GM19099 (cell line): ENCODE measurements at regions not wholly inside any gene's neighbourhood (a gene's known extent, or its start where the extent isn't known, plus 50 kb on each side); places are given as distances from the start of the nearest gene placed in this dataset.

Source experiments
- POLR2A ChIP-seq: IDR thresholded peaks from 3 replicates; pipeline ENCODE4 v1.6.1; 2011; ENCODE audit warnings: low read depth; ENCODE audit not compliant: insufficient read length; ENCODE audit errors: extremely low read depth

DNA sequence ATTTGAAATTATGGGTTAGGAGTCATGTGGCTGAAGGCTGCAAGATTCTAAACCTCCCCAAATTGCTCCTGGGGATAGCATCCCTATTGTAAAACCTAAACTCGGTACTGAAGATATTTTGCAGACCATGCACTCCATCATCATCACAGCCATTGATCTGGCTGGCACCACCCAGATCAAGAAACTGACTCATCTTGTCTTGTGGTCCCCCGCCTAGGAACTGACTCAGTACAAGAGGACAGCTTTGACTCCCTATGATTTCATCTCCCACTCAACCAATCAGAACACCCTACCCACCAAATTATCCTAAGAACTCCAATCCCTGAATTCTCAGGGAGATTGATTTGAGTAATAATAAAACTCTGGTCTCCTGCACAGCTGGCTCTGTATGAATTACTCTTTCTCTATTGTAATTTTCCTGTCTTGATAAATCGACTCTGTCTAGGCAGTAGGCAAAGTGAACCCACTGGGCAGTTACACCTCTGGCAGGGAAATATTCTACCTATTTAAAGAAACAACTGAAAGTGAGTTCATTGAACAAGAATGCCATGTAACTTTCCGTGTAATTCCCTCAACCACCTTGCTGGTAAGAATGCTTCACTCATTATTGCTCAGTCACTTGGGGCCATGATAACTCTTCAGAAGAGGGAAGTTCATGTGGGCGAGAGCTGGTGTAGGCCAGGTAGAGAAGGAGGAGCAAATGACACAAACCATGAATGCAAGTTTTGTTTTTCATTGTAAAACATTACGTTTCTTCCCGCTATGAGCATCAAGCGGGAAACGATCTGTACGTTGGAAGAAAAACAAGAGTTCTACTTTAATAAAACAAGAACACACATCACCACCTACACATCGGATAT is 602.9 kb upstream of the ARID1B start:
- no peak for TF ChIP-seq POLR2A

DNA sequence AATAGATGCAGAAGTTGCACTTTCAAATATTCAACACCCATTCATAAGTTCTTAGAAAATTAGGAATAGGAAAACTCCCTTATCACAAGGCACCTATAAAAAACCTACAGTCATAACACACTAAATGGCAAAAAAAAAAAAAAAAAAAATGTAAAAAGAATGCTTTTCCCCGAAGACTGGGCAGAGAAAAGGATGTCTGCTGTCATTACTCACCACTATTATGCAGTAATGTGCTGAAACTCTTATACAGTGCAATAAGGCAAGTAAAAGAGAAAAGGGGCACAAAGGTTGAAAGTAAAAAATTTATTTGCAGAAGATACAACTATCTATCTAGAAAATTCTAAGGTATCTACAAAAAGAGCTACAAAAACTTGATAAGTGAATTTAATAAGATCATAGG is 607.8 kb upstream of the ARID1B start:
- TF ChIP-seq POLR2A, result no peak

DNA sequence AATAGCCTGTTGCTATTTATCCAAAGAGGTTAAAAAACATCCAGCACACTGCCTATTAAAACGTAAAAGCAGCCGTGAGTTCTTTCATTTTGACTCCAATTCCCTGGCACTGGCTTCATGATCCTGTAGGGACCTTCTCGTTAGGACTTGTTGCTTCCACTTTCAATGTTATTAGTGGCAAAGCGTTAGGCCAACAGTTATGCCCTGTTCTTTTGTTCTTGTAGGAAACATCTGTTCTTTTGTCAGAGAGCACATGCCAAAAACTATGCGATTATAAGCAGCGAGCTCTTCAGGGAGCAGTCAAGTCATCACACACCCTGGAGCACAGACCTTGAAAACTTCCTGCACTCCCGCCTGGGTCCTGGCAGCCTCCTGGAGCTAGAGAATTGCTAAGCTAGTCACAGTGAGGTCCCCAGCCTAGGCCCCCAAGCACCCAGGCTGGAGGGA is 609.5 kb upstream of the ARID1B start:
- no peak for TF ChIP-seq POLR2A

DNA sequence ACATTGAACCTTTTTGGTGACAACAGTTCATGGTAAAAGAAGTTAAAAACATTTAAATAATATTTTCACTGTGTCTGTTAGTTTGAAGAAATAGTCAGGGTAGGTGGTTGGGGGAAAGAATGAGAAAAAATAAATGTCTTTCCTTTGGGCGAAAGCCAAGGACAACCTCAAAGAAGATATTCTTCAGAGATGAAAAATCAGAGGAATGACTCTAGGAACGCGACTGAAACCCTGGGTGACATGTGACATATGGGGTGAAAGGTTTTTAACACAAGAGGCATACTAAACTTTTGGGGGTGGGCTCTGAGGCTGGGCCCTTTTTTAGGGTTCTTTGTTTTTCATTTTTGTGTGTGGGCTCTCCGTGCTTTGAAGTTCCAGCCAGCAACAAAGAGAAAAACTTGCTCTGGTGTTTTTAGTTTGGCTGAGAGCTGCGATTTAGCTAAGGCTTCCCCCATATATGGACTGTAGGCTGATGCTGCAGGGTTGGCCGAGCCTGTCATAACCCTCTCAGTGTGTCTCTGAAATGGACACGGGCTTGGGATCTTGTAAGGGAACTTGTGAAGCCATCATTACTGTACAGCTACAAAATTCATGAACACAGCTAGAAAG is 610.1 kb upstream of the ARID1B start:
- no peak for TF ChIP-seq POLR2A

DNA sequence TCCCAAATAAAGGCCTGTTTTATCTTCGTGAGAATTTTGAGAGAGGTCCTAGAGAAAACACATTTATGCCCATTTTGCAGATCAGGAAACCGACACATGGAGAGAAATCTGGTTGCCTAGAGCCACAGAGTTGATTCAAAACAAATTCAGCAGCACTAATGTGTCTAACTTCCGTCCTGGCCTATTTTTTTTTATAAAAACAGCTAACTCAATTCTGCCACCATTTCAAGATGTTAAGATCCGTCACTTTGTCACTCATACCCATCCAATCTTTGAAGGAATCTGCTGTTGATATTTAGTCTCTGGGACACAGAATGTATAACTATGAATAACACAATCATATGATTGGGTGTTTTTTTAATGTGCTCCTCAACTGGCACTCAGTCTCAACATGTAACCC is 611.1 kb upstream of the ARID1B start:
- no peak for TF ChIP-seq POLR2A

DNA sequence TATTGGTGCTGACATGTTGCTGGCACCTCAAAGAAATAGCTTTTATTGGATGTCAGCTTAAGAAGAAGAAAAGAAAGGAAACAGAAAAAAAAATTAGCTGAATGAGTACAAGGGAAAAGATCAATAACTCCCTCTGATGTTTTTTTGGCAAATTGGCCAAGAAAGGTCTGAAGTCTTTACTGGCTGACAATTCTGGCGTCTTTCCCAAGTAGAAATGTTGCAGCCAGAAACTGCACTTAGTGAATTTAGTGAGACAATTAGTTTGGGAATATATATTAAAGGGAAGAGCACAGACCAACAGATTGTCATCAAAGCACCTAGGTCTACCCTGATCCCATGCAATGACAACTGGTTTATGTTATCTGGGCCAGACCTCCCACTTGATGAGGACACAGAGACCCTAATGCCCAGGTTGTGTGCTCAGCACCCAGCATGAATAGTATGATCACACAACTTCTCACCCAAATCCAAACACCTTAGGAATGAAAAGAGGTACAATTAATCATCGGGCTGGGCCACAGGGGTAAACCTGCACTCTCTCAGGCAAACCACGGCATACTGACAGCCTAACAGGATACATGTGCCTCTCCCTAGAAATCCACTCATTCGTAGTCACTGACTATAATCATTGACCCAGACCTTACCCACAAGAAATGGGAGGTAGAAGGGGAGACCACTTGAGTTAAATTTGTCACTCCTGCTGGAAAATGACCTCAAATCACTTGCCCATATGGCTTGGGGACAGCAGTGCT is 612.3 kb upstream of the ARID1B start:
- TF ChIP-seq POLR2A, result no peak

DNA sequence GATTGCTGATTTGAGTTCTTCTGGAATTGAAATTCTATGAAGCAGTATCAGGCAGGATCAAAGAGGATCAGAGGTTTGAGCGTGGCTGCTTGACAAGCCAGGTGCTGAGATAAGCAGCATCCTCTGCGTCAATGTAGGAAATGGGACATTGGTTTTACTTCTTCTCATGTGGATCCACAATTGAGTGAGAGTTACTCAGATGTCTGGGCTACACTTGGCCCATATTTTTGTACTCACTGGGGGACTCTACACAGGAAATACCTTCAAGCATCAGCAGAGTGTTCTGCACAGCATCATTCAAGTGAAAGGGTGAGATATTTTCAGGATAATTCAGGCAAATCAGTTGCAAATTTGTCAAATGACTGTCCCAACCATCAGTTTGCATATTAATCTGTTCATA is 613.9 kb upstream of the ARID1B start:
- TF ChIP-seq POLR2A, result no peak

DNA sequence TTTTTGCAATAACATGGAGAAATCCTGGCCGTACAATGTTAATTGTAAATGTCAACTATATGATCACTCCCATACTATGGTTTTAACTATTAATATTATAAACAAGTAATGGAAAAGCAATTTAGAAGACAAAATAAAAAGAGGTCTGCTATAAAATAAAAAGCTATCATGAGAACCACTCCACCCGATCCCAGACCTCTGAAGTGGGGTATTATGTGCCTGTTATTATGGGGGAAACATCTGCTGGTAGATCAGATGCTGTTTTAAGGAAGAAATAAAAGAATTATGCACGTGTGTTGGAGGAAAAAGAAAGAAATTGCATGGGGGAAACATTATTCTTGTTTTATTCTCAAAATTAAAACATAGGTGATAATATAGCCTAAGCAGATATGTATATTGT is 615.7 kb upstream of the ARID1B start:
- no peak for TF ChIP-seq POLR2A

DNA sequence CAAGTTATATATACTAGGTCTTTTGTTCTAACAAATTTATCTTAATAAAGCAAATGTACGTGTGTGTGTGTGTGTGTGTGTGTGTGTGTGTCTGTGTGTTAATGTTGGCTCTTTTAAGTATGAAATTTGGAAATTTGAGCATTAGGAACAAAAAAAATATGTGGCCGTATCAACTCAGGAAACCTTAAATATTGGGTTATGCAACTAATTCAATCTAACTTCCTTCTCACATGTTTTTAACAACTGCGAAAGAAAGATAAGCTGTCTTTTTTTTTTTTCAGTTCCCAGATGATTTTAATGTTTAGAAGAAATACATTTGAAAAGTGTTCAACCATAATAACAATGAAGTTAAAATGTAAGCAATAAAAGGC is 616.4 kb upstream of the ARID1B start:
- no peak for TF ChIP-seq POLR2A

DNA sequence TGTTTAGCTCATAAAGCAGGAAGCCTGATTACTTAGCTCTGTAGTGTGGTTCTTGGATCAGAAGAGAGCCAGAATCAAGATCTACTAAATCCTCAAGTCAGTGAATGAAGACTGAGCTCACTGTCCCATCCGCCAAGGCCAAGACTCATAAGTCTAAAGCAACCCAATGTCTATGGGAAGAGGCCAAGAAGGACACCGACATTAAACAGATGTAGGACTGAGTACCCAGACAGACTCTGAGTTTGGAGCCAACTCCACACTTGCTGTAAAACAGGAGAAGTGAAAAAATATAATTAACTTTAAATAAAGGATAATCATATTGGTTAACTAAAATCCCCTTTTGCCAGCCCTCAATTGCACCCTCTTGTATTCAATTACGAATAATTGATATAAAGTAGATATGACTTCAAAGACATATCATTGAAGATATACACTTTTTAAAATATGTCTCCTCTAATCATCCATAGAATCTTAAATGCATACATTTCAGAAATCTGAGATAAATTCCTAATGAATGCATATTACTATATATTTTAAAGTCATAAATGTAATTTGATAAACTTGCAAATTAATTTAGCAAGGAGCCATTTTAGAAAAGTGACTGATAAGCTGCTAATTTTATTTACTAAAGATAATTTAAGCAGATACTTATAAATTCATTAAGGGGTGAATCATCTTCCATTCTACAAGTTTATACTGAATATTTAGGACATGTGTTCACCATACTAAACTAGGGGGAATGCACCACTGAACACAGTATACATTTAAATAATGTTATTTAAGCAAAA is 617.0 kb upstream of the ARID1B start:
- TF ChIP-seq POLR2A, result no peak

DNA sequence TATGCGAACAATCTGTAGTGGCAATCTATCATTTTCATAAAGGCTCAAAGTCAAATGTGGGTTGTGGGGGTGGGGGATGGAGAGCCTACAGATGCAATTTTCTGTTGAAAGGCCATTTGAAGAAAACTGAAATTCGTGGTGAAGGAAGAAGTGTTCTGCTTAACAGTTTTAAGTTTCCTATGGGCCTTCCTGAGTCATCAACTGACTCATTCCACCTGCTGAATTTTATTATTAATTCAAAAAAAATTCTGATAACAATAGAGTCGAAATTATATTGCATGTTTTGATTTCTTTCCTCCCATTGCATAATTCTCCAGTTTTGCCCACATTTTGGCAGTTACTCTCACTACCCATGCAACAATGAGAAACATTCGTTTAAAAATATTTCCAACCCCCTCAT is 622.3 kb upstream of the ARID1B start:
- no peak for TF ChIP-seq POLR2A

DNA sequence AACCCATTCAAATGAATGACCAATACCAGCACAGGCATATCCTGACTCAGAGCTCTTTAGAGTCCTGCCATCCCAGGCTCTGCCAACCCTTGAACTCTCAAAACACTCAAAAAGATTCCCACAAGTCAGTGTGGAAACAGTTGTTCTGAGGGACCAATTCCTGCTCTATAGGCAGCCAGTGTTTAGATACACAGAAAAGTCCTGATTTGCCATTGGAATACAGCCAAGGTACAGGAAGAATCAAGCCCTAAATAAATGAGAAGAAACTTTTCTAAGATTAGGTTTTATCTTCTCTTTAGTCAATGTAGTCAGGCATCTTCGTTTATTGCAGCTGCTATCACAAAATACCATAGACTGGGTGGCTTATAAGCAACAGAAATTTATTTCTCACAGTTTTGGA is 626.8 kb upstream of the ARID1B start:
- no peak for TF ChIP-seq POLR2A

DNA sequence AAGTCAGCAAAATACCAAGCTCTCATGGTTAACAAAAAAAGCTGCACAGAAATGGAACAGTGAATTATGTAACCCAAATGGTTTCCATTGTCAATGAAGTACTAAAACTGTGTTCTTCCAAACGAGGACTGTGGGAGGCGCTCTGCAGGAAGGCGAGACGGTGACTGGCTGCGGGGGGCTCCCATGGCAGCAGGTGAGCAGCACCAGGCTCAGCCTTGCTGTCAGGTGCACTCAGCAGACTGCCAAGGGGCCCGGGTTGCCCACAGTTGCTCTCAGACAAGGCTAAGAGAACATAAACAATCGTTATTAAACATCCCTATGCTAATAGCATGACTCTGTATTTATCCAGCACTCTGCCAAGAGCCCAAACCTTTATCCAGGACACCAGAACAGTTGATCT is 630.3 kb upstream of the ARID1B start:
- TF ChIP-seq POLR2A, result no peak

DNA sequence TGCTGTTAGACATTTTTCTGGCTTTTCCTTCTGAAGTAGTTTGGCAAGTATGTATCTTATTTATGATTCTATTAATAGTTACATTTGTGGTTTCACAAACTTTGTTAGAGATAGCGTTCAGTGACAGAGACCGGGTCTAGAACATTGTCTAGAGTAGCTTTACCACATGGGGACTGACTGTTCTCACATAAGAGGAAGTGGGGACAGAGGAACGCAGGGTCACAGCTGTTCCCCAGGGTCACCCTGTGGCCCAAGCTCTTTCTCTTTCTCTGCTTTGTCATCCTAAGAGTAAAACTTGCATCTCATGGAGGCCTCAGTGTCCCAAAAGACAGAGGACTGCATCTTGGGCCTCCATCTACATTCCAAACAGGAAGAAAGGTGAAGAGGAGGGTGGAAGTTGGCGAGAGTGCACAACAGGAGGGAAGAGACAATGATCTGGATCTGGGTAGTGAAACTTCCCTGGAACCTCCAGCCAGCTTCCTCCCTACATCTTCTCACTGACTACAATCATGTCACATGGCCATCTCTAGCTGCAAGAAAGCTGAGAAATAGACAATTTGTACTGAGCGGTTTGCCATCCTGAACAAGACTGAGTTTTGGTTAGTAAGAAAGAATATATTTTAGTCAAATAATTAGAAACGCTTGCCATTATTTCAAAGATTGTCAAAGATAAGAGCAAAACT is 645.8 kb upstream of the ARID1B start:
- no peak for TF ChIP-seq POLR2A
